Esophagus squamous epithelium (tissue), 5 donors: ENCODE measurements at regions not wholly inside any gene's neighbourhood (a gene's known extent, or its start where the extent isn't known, plus 50 kb on each side); places are given as distances from the start of the nearest gene placed in this dataset.

Experiments
- DNase-seq: peaks from one replicate; lab custom pipeline; 2025; lab: John Stamatoyannopoulos, UW
- H3K27ac ChIP-seq, 4 donors: fragments of 200-600 bp; sonication (generic); one replicate each; pipeline ENCODE4 v1.5.1; 2016 to 2019; ENCODE audit warnings: mild to moderate bottlenecking in 1 of 4
- H3K27me3 ChIP-seq, 4 donors: fragments of 200-600 bp; sonication (generic); 1 replicate in 3 of 4; 2 replicates in 1 of 4; pipeline versions ENCODE4 v1.5.1 to v1.6.0; 2017 to 2021; ENCODE audit warnings: antibody characterized with exemption in 1 of 4
- H3K36me3 ChIP-seq, 3 donors: fragments of 200-600 bp; sonication (generic); one replicate each; pipeline ENCODE4 v1.5.1; 2016 to 2019
- H3K4me1 ChIP-seq, 3 donors: fragments of 200-600 bp; sonication (generic); one replicate each; pipeline ENCODE4 v1.5.1; 2017 to 2019
- H3K4me3 ChIP-seq, 4 donors: fragments of 200-600 bp; sonication (generic); 1 replicate in 3 of 4; 2 replicates in 1 of 4; pipeline ENCODE4 v1.5.1; 2016 to 2019; ENCODE audit warnings: mild to moderate bottlenecking in 2 of 4, moderate library complexity in 1 of 4
- H3K9me3 ChIP-seq, 3 donors: fragments of 200-600 bp; sonication (generic); one replicate each; pipeline ENCODE4 v1.5.1; 2016 to 2019
- CTCF ChIP-seq, 6 experiments: fragments of 450-650 bp in 4 of 6; fragments of 200-600 bp in 2 of 6; sonication (generic) in 2 of 6; IDR thresholded peaks; one replicate each; pipeline ENCODE4 v1.5.1; 2016 to 2019; ENCODE audit warnings: antibody characterized with exemption in 6 of 6, mild to moderate bottlenecking in 4 of 6, moderate library complexity in 4 of 6
- POLR2A ChIP-seq, 4 donors: fragments of 450-650 bp; IDR thresholded peaks; one replicate each; pipeline ENCODE4 v1.6.1; 2017; ENCODE audit warnings: antibody characterized with exemption in 4 of 4, mild to moderate bottlenecking in 4 of 4, moderate library complexity in 3 of 4
- WGBS, 2 donors: methylation state at CpG; one replicate each; pipeline ENCODE4 v1.1.5; 2018; 5-methylcytosine and 5-hydroxymethylcytosine counted together
- intact Hi-C: fragments of 100-400 bp; cut with DNase I; formaldehyde crosslinking; loops from one replicate; pipeline ENCODE4 v1.15.0; 2022
- donor health status: DM: yes; HTN: yes; CAD: no.

GRCh38 chr1:193602705-193603104 is 416.3 kb upstream of the B3GALT2 start:
- Histone ChIP-seq H3K27ac (no peak overlapping the region), H3K4me1 (no peaks in the 10 kb centered on the region), H3K9me3 (no peaks in the 10 kb centered on the region), H3K4me3 (no peak overlapping the region), H3K36me3 (no peaks in the 10 kb centered on the region), H3K27me3 (no peaks in the 10 kb centered on the region)
- intact Hi-C loops = loop anchor here (10.0 kb wide), 1 partner anchor 188 kb away; no protein-coding TSS in a partner anchor
- DNase-seq = no peak
- TF ChIP-seq CTCF (IDR thresholded peaks at IDR 0.05) = no peak
- no peak for TF ChIP-seq POLR2A (IDR thresholded peaks at IDR 0.05)
- 61 to 76% methylated on average over 2 of the region's 2 CpGs for WGBS, 2 donors

GRCh38 chr1:193593147-193593885 is 406.9 kb upstream of the B3GALT2 start:
- H3K4me1 ChIP-seq = peaks cover 0 to 15% (median 8%) of the 10 kb centered on the region in 3 donors
- H3K36me3 ChIP-seq = no peaks in the 10 kb centered on the region
- no peak overlapping the region for H3K4me3 ChIP-seq
- DNase-seq = no peak
- H3K27me3 ChIP-seq = peaks cover 0 to 5% (median 0%) of the 10 kb centered on the region in 4 donors
- 44 to 65% methylated on average over 3 of the region's 3 CpGs for WGBS, 2 donors
- TF ChIP-seq CTCF (IDR thresholded peaks at IDR 0.05) (no peak), POLR2A (IDR thresholded peaks at IDR 0.05) (no peak)
- no peaks in the 10 kb centered on the region for H3K9me3 ChIP-seq
- intact Hi-C loops = no loop called here
- H3K27ac ChIP-seq = peak overlapping the region in 2 of 4 donors; percentile 1 to 26

- Histone ChIP-seq H3K27ac (peak overlapping the region in 1 of 4 donors; percentile 26), H3K4me1 (peaks cover 0 to 15% (median 8%) of the 10 kb centered on the region in 3 donors), H3K36me3 (no peaks in the 10 kb centered on the region), H3K27me3 (peaks cover 0 to 5% (median 0%) of the 10 kb centered on the region in 4 donors), H3K4me3 (no peak overlapping the region), H3K9me3 (no peaks in the 10 kb centered on the region)
- no peak for DNase-seq
- intact Hi-C loops = no loop called here
- 56 to 80% methylated on average over 2 of the region's 2 CpGs for WGBS, 2 donors
- no peak for TF ChIP-seq CTCF (IDR thresholded peaks at IDR 0.05)
- no peak for TF ChIP-seq POLR2A (IDR thresholded peaks at IDR 0.05)
Observed at GRCh38 chr1:193592317-193592716, 405.9 kb upstream of the B3GALT2 start.

GRCh38 chr1:193590102-193590501 is 403.7 kb upstream of the B3GALT2 start:
- DNase-seq = no peak
- Histone ChIP-seq H3K36me3 (no peaks in the 10 kb centered on the region), H3K27ac (no peak overlapping the region), H3K9me3 (no peaks in the 10 kb centered on the region), H3K4me3 (no peak overlapping the region), H3K27me3 (peaks cover 0 to 5% (median 0%) of the 10 kb centered on the region in 4 donors), H3K4me1 (peaks cover 0 to 15% (median 8%) of the 10 kb centered on the region in 3 donors)
- intact Hi-C loops = no loop called here
- TF ChIP-seq POLR2A (IDR thresholded peaks at IDR 0.05) (no peak), CTCF (IDR thresholded peaks at IDR 0.05) (no peak)

- H3K4me1 ChIP-seq = peaks cover 0 to 15% (median 8%) of the 10 kb centered on the region in 3 donors
- no peak overlapping the region for H3K27ac ChIP-seq
- WGBS, 2 donors = 12 to 24% methylated on average over 3 of the region's 3 CpGs
- H3K9me3 ChIP-seq = no peaks in the 10 kb centered on the region
- TF ChIP-seq POLR2A (IDR thresholded peaks at IDR 0.05) (no peak), CTCF (IDR thresholded peaks at IDR 0.05) (no peak)
- H3K27me3 ChIP-seq = peaks cover 0 to 5% (median 0%) of the 10 kb centered on the region in 4 donors
- intact Hi-C loops = no loop called here
- no peak overlapping the region for H3K4me3 ChIP-seq
- H3K36me3 ChIP-seq = no peaks in the 10 kb centered on the region
- no peak for DNase-seq
Observed at GRCh38 chr1:193589597-193590040, 403.2 kb upstream of the B3GALT2 start.
